OCI-LY7 (cell line): ENCODE measurements at regions not wholly inside any gene's neighbourhood (a gene's known extent, or its start where the extent isn't known, plus 50 kb on each side); places are given as distances from the start of the nearest gene placed in this dataset.

Source experiments
- CTCF ChIP-seq: fragments of 200-600 bp; sonication (generic); conservative IDR thresholded peaks from 2 replicates; pipeline ENCODE4 v1.5.1; 2014; ENCODE audit warnings: mild to moderate bottlenecking, antibody characterized with exemption, low read length, moderate library complexity, mixed read lengths
- EZH2phosphoT487 ChIP-seq: fragments of 200-600 bp; sonication (generic); IDR thresholded peaks from 2 replicates; pipeline ENCODE4 v1.6.1; 2018; ENCODE audit warnings: low read depth, borderline replicate concordance, mild to moderate bottlenecking, mixed run types, antibody characterized with exemption, low read length, moderate library complexity, mixed read lengths

GRCh38 chr6:121770943-121771342 lies 335.5 kb downstream of the GJA1 start:
- no peak for TF ChIP-seq CTCF
- no peak for TF ChIP-seq EZH2phosphoT487
